ENCODE measurements at regions not wholly inside any gene's neighbourhood (a gene's known extent, or its start where the extent isn't known, plus 50 kb on each side); places are given as distances from the start of the nearest gene placed in this dataset.
A peak's percentile ranks its signal among the peaks of the same experiment; 100 is the strongest.
"Not testable (repeated sequence)": the region's sequence is repeated elsewhere in the genome, so short reads cannot be mapped to it uniquely, and the experiment has no call there.

DNA sequence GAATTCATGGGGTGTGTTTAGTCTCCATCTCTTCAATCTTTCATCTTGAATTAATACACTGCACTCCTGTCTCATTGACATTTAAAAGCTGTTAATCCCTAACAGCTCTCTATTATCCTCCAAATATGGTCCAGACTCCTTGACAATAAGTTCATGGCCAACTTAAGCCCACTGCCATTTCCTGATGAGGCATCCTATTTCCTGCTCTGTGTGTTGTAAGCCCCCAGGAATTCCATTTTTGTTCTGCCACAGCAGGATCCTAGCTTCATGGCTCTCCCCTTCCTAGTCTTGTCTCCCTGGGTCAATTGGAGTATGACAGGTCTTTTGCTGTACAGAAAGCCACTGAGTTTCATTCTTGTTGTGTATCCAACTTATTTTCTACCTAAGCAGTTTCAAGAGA, 218.8 kb downstream of the OTUD1 start:
- no peak for DNase-seq

DNA sequence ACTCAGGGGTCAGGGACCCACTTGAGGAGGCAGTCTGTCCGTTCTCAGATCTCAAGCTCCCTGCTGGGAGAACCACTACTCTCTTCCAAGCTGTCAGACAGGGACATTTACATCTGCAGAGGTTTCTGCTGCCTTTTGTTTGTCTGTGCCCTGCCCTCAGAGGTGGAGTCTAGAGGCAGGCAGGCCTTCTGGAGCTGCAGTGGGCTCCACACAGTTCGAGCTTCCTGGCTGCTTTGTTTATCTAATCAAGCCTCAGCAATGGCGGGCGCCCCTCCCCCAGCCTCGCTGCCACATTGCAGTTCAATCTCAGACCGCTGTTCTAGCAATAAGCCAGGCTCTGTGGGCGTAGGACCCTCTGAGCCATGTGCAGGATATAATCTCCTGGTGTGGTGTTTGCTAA, 233.0 kb downstream of the OTUD1 start:
- not testable (repeated sequence) for DNase-seq

DNA sequence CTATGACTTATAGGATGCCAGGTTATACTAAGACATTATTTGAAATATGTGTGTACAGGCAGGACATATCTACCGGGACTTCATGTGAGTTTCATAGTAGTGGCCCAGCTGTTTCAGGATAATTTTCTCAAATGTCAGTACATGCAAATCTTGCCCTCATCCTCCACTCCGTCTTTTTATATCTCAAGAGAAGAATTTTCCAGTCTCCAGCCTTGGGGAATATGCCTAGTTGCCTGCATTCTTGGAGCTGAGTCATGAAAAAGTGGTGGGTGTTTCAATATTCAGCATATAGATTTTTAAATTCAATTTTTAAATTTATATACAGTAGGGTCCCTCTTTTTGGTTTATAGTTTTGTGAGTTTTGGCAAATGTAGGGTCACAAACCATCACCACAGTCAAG, 236.7 kb downstream of the OTUD1 start:
- no peak for DNase-seq

DNA sequence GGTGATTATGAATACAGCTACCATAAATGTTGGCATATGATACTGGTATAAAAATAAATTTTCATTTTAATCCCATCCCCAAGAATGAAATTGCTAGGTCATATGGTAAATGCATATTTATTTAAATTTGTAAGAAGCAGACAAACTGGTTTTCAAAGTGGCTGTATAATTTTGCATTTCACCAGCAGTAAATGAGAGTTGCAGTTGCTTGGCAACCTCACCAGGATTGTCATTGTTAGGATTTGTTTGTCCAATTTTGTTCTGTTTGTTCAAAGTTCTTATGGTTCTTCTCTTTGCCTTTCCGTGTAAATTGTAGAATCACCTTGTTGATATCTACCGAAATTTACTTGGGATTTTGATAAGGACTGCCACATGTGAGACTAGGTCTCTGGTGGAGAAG, 237.4 kb downstream of the OTUD1 start:
- DNase-seq, result no peak

DNA sequence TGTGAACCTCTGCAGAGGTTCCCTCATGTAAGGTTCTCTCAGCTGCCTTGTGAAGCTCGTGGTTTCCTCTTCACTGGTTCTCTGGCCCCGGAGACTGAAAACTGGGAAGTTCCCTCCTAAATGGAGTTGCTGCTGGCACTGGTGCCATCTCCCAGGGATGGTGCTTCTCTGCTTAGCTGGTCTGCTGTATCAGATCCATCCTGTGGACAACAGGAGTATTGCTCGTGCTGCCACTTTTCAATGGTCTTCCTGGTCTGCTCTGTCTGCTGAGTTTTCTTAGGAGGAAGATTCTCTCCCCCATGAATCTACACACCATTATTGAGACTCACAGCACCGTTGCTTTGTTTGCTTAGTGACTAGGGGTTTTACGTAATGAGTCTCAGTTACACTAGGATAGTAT, 247.8 kb downstream of the OTUD1 start:
- DNase-seq, result no peak

DNA sequence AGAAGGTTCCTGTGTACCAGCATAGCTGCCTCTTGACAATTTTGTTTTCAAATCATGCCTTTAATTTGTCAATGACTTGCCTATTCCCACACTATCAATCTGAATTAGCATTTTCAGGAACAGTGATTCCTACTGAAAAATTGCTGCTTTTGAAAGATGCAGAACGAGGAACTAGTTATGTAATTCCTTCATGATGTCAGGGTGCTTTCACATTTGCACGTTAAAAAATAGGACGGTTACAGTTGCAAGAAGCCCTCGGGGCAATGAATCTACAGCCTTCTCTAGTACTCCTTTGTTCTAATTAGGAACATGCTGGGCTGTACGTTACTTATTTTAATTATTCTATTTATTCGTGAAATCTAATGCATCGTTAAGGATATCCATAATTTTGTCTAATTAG, 253.9 kb downstream of the OTUD1 start:
- no peak for DNase-seq

DNA sequence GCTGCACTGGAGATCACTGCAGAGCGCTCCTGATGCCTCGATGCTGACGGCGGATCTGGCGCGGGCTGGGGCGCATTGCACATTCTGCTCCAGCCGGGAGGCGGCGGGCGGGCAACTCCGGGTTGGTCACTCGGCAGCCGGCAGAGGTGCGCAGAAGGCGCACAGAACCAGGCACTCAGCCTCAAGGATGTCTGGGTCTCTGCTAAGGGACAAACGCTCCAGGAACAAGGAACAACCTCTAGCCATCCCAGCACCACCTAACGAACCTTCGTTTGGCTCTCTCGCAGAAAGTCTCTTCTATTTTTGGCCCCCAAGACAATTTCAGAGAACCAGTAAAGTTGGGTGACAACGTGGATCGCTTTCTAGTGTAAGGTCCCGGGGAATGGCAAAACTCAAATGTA, 254.6 kb downstream of the OTUD1 start:
- DNase-seq, result no peak

DNA sequence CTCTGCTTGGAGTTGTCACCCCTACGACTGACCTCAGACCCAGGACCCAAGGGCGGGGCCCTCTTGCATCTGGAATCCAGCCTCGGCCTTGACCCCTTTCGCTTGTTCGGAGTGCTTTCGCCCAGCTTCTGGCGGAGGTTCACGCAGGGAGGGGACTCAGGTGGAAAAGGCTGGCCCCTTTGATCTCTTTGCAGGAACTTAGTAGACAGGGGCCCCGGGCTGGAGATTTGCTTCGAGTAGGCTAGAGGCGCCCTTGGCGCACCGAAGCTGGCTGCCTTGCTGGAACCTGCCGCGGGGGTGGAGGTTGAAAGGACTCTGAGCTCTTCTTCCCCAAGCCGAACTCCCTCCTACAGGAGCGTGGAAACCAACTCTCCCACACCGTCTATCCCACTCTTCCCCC, 255.1 kb downstream of the OTUD1 start:
- DNase-seq, result no peak

DNA sequence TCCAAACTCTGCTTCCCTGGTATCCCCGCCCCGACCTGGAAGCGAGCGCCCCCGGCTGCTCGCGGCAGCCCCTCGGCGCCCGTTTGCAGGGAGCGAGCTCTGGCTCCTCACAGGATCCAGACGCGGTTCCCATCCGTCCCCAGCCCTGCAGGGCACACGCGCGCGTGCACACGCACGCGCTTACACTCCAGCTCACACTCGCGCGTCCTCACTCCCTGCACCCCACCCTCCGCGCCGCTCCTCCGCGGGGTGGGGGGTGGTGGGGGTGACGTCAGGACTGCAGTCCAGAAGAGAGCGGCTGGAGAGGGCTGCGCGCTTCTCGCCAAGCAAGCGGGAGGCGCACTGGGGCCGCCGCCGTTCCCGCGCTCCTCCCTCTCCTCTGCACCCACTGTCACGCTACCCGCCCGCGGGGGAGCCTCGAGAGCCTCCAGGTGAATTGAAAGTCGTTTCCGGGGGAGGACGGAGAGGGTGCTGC, 255.6 kb downstream of the OTUD1 start:
- no peak for DNase-seq

DNA sequence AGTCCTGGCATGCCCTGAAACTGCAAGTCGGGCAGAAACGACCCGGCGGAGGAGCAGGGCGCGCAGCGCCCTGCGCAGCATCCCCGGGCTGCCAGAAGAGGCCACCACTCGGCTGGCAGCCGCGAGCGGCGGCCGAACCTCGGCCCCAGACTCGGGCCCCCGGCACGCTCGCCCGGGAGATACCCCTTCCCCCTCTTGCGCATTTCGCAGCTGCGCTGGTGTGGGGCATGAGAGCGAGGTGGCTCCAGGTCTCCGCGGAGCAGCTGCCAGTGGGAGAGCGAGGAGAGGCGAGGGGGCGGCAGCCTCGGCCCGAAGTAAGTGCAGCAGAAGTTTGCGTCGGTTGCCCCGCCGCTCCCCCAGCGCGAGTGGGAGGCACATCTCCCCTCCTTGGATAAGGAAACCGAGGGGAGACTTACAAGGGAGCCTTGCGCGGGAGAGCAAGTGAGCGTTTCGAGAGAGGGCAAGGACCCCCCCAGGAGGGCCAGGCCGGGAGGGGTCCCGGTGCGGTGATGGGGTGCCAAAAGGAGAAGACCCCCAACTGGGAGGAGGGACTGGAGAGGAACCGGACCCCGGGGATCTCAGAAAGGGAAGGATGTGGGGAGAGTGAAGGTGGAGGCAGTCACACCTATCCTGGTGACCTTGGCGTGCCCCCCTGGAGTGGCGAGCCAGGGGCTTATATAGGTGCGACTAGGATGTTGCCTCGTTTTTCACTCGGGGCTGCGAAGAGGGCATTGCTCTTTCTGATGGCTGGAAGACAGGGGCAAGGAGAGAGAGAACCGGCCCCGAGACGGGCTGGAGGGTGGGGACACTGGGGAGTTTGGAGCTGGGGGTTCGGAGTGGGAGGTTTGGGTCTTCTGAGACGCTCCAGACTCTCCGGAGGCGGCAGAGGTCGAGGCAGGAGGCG, 256.3 kb downstream of the OTUD1 start:
- no peak for DNase-seq

DNA sequence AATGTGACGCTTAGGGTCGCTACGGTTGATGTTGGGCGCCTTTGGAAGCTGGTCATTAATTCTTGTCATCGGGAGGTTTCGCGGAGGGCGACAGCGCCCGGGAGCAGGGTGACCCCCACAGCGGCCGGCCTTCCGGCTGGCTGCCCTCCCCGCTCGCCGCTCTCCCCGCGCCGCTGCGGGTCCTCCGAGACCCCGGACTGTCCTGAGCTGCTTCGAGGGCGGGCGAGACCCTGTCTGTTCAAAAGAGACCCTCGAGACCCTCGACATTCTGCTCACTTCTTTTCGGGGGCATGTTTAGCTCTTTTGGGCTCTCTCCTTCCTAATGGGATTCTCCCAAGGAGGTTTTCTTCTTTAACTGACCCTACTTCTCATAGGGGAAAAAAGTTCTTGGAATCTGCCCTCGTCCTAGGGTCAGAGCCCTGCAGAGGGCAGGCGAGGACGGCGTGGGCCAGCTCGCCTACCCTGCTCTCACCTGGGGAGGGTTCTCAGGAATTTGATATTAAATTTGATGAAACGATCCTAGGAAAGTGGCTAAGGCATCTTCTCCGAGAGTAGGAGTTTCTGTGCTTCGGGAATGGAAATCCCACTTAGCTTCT, 257.0 kb downstream of the OTUD1 start:
- no peak for DNase-seq

DNA sequence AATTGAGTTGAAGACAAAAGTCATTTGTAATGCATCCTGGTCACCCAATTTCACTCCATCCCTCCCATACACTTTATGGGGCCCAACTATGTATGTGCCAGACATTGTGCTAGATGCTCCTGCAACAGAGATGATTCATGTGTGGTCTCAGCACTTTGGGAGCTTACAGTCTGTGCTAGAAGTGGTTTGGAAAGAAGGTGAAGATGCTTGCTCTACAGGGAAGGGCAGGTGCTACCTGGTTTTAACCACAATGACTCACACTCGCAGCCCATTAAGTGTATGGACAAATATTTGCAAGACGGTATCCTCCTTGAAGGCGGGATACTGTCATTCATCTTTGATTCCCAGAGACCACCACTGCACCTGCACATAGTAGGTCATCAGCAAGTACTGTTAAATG, 257.6 kb downstream of the OTUD1 start:
- no peak for DNase-seq

DNA sequence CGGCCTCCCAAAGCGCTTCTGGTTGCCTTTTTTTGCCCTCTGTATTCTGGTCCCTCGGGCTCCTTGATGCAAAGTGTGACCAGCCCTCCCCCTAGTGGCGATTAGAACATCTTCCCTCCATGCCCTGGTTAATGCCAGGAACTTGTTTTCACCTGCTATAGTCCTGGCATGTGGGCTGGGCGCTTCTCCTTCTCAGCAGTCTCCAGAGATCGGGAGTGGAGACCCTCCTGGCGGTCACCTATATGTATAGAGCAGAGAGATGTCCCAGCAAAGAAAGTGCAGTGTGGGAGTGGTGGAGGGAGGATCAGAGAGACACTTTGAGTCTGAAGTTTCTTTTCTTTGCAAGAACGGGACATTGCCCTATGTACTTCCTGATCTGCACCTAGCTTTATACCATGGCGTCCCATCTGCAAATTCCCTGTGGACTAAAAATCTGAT, 264.1 kb downstream of the OTUD1 start:
- DNase-seq, result peak; percentile 35

DNA sequence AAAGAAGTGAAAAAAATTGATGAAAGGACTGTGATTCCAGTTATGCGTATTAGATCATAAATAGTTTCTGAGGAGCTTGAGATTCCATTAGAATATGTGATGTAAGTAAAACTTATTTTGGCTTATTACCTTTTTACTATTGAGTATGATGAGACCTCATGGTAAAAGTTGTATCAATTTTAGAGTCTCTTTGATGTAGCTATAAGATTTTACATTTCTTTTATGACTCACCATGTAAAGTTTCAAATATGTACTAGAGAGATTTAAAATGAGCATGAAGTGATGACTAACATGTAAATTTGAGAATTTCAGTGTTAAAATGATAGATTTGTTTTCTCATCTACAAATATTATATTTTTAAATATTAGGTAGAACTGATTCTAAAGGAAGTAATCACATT, 276.5 kb downstream of the OTUD1 start:
- DNase-seq, result no peak

DNA sequence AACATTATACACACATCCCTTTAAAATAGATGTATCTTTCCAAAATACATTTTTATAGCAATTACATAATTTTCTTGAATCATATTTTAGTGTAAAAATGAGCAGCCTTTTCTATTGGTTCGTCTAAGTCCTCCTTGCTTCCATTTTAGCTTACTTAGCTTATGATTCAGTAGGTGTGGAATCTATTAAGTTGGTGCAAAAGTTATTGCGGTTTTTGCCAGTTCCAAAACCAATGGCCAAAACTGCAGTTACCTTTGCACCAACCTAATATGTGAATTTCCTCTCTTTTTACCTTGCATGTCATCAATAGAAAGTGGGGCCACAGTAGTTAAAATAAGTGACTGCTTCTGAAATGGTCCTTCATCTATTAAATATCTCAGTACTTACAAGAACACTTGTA, 279.0 kb downstream of the OTUD1 start:
- DNase-seq, result no peak

DNA sequence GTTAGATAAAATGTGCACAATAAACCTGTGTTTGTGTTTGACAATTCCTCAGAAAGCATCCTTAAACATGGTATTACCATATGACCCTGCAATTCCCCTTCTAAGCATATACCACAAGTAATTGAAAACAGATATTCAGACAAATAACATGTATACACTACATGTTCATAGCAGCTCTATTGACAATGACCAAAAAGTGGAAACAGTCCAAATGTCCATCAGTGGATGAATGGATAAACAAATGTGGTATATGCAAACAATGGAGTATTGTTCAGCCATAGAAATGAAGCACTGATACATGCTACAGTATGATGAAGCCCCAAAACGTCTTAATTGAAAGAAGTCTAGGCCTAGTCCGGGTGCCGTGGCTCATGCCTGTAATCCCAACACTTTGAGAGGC, 280.1 kb downstream of the OTUD1 start:
- no peak for DNase-seq

DNA sequence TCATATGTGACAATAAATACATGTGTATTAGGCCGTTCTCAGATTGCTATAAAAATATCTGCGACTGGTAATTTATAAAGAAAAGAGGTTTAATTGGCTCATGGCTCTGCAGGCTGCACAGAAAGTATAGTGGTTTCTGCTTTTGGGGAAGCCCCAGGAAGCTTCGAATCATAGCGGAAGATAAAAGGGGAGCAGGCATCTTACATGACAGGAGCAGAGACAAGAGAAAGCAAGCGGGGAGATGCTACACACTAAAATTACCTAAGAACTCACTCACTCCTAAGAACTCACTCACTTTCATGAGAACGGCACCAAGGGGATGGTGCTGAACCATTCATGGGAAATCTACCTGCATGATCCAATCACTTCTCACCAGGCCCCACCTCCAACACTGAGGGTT, 284.9 kb downstream of the OTUD1 start:
- no peak for DNase-seq

DNA sequence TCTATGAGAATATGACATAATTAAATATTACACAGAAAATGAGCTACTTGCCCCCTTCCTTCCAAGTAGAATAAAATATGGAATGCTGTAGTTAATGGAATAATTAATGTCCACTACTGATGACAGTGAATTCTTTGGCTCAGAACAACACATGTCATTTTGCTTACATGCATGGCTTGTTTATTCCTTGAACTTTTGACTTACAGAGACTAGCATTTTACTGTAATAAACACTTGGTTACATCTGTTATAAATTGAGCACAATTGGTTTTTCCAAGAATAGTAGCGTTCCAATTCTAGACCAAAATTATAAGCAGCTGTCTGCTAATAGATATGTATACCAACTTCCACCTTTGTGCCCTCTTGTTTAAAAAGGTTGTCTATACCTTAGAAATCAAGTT, 286.7 kb downstream of the OTUD1 start:
- no peak for DNase-seq

DNA sequence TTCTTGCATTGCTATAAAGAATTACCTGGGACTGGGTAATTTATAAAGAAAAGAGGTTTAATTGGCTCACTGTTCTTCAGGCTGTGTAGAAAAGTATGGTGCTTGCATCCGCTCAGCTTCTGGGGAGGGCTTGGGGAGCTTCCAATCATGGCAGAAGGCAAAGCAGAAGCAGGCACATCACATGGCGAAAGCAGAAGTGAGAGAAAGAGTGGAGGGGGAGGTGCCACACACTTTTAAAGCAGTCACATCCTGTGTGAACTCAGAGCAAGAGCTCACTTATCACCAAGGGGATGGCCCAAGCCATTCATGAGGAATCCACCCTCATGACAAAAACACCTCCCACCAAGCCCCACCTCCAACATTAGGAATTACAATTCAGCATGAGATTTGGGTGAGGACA, 303.5 kb downstream of the OTUD1 start:
- no peak for DNase-seq

DNA sequence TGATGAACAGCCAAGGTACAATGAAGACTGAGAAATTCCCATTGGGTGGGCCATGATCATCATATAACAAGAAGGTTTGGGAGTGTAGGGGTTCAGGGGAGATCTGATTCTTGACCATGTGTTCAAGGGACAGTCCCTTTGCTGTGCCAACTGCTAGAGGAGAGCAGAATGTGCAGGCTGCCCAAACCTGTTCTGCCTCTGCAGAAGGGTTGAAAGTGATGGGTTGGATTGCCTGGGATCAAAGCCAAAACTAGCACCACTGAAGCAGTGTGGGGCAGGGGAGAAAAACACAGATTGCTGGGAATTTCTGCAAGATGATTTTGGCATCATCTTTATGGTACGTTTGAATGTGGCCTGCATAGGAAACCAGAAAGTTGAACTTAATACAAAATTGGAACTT, 303.9 kb downstream of the OTUD1 start:
- DNase-seq, result no peak

DNA sequence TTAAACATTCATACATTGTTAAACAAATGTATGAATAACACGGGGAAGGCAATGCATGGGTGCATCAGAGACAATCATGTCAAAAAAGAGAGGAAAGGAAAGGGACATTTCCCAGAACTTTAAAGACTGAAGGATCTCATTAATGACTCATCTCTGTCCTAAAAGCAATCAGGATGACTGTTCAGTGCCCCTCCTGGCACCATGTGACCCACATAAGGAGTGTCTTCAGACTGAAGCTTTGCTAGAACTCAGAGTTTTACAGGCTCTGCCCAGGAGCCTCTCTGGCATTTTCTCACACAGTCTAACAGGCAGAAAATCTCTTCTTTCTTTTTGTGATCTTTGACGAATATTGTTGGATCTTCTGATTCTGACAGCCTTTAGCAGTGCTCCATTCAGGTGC, 315.3 kb downstream of the OTUD1 start:
- no peak for DNase-seq

DNA sequence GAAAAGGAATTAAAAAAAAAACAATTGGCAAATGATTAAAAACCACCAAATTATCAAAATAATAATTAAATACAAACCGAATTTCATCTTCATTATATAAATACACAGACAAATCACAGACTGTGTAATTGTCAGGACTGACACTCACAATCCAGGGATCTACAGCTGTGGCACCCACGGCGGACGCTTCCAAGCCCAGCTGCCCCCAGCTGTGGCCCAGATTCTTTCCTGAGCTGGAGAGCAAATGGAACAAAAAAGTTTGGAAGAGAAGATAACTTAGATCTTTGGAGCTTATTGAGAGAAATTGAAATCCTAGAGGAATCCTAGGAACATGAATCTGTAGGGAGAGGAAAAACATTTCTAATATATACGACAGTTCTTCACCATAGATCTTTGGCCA, 316.1 kb downstream of the OTUD1 start:
- DNase-seq, result no peak

DNA sequence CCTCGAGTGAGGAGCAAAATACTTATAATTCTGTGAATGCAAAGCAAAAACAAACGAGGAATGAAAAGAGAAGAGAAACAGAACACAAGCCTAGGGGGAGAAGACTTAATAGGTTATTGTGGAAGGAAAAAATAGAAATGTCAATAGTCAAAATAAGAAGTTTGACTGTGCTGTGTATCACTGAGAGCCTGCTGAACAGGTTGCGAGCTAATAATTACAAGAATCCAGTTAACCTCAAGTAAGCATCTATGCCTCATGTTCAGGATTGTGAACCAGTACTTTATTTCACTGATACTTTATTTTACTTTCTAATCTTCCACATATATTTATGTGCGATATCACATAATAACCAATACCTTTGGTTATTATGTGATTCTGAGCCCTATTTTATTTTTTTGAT, 316.7 kb downstream of the OTUD1 start:
- no peak for DNase-seq

DNA sequence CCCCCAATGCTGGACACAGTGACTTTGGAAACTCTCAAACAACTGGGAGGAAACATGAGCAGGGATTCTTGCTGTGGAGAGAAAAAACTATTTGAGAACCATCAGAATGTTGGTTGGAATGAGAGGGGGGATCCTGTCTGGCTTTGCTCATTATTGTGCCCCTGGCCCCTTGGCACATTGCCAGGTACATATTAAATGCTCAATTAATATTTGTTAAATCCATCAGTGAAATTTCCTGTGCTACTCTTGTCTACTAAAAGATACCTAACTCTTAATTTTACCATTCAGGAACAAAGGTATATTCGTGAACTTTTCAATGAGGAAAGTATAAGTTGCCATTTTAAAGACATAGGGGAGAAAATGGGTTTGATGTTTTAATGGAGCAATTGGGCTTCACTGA, 329.4 kb downstream of the OTUD1 start:
- no peak for DNase-seq

DNA sequence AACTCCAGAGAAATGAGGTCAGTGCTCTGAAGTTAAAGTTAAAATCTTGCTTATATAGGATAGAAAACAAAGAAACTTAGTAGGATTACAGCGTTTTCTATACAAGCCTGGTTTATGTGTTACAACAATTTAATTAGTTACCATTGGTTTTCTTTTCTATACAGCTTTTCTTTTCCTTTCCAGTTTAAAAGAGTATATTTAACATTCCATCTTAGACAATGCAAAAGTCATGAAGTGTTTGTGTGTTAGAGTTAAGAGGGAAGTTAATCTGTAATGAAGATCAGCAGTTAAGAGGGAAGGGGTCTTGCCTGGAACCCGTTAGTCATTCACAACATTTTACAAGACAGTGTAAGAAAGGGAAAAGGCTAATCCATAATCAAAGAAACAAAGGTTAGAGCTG, 338.3 kb downstream of the OTUD1 start:
- no peak for DNase-seq
